ENCODE measurements at regions not wholly inside any gene's neighbourhood (a gene's known extent, or its start where the extent isn't known, plus 50 kb on each side); places are given as distances from the start of the nearest gene placed in this dataset.
"Not testable (repeated sequence)": the region's sequence is repeated elsewhere in the genome, so short reads cannot be mapped to it uniquely, and the experiment has no call there.

GRCh38 chr3:191148131-191148530 is 50.9 kb upstream of the OSTN start:
- no peak for DNase-seq
- H3K27ac Mint-ChIP-seq = no peak overlapping the region
- ATAC-seq (ENCODE audit: low read depth in 2 of 2) = no peak
- peaks cover 0 to 17% (median 7%) of the 10 kb centered on the region in 7 donors for H3K9me3 Mint-ChIP-seq
- no peak overlapping the region for H3K4me3 Mint-ChIP-seq
- H3K27me3 Mint-ChIP-seq = no peaks in the 10 kb centered on the region
- H3K4me1 Mint-ChIP-seq = peaks cover 0 to 9% (median 6%) of the 10 kb centered on the region in 3 donors
- H3K36me3 Mint-ChIP-seq = peaks cover 0 to under 1% of the 10 kb centered on the region in 2 donors

DNA sequence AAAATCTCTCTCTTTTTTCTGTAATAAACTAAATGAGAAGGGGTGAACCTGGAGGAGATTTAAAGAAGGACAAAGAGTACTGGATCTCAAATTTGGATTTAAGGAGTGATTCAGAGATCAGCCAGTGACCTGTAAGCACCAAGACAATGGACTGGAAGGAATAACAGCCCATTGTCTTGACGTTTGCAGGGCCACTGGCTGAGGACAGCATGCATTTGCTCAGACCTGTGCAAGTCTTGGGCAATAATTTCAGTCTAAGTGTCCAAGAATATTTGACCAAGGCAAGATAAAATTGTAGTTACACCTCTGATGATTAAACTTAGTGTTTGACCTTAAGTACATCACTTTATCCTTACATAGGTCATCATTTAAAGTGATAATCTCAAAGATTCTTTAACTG is 55.8 kb upstream of the OSTN start:
- no peaks in the 10 kb centered on the region for H3K36me3 Mint-ChIP-seq
- H3K9me3 Mint-ChIP-seq = peaks cover 0 to 6% (median 0%) of the 10 kb centered on the region in 7 donors
- no peaks in the 10 kb centered on the region for H3K27me3 Mint-ChIP-seq
- DNase-seq (no peak), ATAC-seq (ENCODE audit: low read depth in 2 of 2) (no peak)
- no peak overlapping the region for H3K27ac Mint-ChIP-seq
- no peak overlapping the region for H3K4me3 Mint-ChIP-seq
- peaks cover 12 to 22% (median 17%) of the 10 kb centered on the region in 3 donors for H3K4me1 Mint-ChIP-seq

- no peak overlapping the region for H3K4me3 Mint-ChIP-seq
- no peak for DNase-seq
- ATAC-seq (ENCODE audit: low read depth in 2 of 2) = no peak
These were observed 57.3 kb upstream of the OSTN start for GRCh38 chr3:191141728-191142127.

GRCh38 chr3:191139736-191140135 is 59.3 kb upstream of the OSTN start:
- no peaks in the 10 kb centered on the region for H3K27me3 Mint-ChIP-seq
- H3K27ac Mint-ChIP-seq = no peak overlapping the region
- DNase-seq = no peak
- H3K4me1 Mint-ChIP-seq = peaks cover 19 to 28% (median 21%) of the 10 kb centered on the region in 3 donors
- no peaks in the 10 kb centered on the region for H3K36me3 Mint-ChIP-seq
- H3K4me3 Mint-ChIP-seq = no peak overlapping the region
- ATAC-seq (ENCODE audit: low read depth in 2 of 2) = no peak
- H3K9me3 Mint-ChIP-seq = peaks cover 0 to 2% (median 0%) of the 10 kb centered on the region in 7 donors

More at GRCh38 chr3:191141728-191142127, 57.3 kb upstream of the OSTN start:
- Mint-ChIP-seq H3K27ac (no peak overlapping the region), H3K27me3 (no peaks in the 10 kb centered on the region), H3K9me3 (peaks cover 0 to 6% (median 0%) of the 10 kb centered on the region in 7 donors), H3K4me1 (peaks cover 17 to 29% (median 19%) of the 10 kb centered on the region in 3 donors), H3K36me3 (no peaks in the 10 kb centered on the region)

GRCh38 chr3:191138937-191139336 is 60.1 kb upstream of the OSTN start:
- Mint-ChIP-seq H3K4me1 (peaks cover 19 to 27% (median 21%) of the 10 kb centered on the region in 3 donors), H3K4me3 (no peak overlapping the region), H3K36me3 (no peaks in the 10 kb centered on the region), H3K9me3 (peaks cover 0 to 2% (median 0%) of the 10 kb centered on the region in 7 donors), H3K27me3 (no peaks in the 10 kb centered on the region), H3K27ac (peak overlapping the region in 1 of 6 donors; percentile 7)
- ATAC-seq (ENCODE audit: low read depth in 2 of 2) = peak in 1 of 2 donors; percentile 20
- DNase-seq = no peak

- Mint-ChIP-seq H3K9me3 (peaks cover 0 to 2% (median 0%) of the 10 kb centered on the region in 7 donors), H3K4me3 (no peak overlapping the region), H3K27ac (no peak overlapping the region), H3K27me3 (no peaks in the 10 kb centered on the region), H3K36me3 (no peaks in the 10 kb centered on the region), H3K4me1 (peaks cover 19 to 24% (median 21%) of the 10 kb centered on the region in 3 donors)
- DNase-seq (no peak), ATAC-seq (ENCODE audit: low read depth in 2 of 2) (no peak)
These were observed 61.3 kb upstream of the OSTN start for GRCh38 chr3:191137708-191138107.

- no peaks in the 10 kb centered on the region for H3K27me3 Mint-ChIP-seq
- no peak for DNase-seq
- H3K4me1 Mint-ChIP-seq = peaks cover 19 to 24% (median 21%) of the 10 kb centered on the region in 3 donors
- ATAC-seq (ENCODE audit: low read depth in 2 of 2) = no peak
- peaks cover 0 to 2% (median 0%) of the 10 kb centered on the region in 7 donors for H3K9me3 Mint-ChIP-seq
- no peaks in the 10 kb centered on the region for H3K36me3 Mint-ChIP-seq
- H3K27ac Mint-ChIP-seq = peak overlapping the region in 1 of 6 donors; percentile 4
- H3K4me3 Mint-ChIP-seq = no peak overlapping the region
These were observed 62.7 kb upstream of the OSTN start for GRCh38 chr3:191136347-191136746.

DNA sequence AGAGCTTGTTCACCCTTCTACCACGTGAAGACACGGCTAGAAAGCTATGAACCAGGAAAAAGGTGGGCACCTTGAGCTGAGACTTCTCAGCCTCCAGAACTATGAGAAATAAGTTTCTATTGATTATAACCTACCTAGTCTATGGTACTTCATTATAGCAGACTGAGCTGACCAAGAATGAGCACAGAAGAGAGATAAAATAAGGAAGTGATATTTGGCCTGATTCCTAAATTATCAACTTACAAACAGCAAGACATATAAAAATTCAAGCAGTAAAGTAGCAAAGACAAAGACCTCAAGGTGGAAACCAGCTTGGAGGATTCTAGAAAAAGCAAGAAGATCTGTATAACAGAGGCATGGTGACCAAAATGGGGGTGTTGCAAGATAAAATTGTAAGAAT is 63.9 kb upstream of the OSTN start:
- ATAC-seq (ENCODE audit: low read depth in 2 of 2) (no peak), DNase-seq (no peak)
- no peaks in the 10 kb centered on the region for H3K36me3 Mint-ChIP-seq
- peaks cover 19 to 24% (median 21%) of the 10 kb centered on the region in 3 donors for H3K4me1 Mint-ChIP-seq
- H3K9me3 Mint-ChIP-seq = peaks cover 0 to 2% (median 0%) of the 10 kb centered on the region in 7 donors
- H3K27ac Mint-ChIP-seq = no peak overlapping the region
- peaks cover 0 to 3% (median 0%) of the 10 kb centered on the region in 3 donors for H3K27me3 Mint-ChIP-seq
- no peak overlapping the region for H3K4me3 Mint-ChIP-seq

GRCh38 chr3:191133359-191133758 is 65.7 kb upstream of the OSTN start:
- Mint-ChIP-seq H3K4me1 (peaks cover 8 to 15% (median 11%) of the 10 kb centered on the region in 3 donors), H3K27ac (no peak overlapping the region), H3K4me3 (no peak overlapping the region), H3K27me3 (peaks cover 0 to 6% (median 3%) of the 10 kb centered on the region in 3 donors), H3K9me3 (no peaks in the 10 kb centered on the region), H3K36me3 (peaks cover 0 to 5% of the 10 kb centered on the region in 2 donors)
- ATAC-seq (ENCODE audit: low read depth in 2 of 2) = no peak
- no peak for DNase-seq

- no peak for ATAC-seq (ENCODE audit: low read depth in 2 of 2)
- Mint-ChIP-seq H3K27ac (peak overlapping the region in 1 of 6 donors; percentile 64), H3K27me3 (peaks cover 0 to 10% (median 6%) of the 10 kb centered on the region in 3 donors), H3K9me3 (peaks cover 0 to 3% (median 0%) of the 10 kb centered on the region in 7 donors), H3K4me1 (peaks cover 0 to 6% (median 1%) of the 10 kb centered on the region in 3 donors), H3K4me3 (no peak overlapping the region), H3K36me3 (peaks cover 0 to 5% of the 10 kb centered on the region in 2 donors)
- DNase-seq = no peak
These were observed 67.7 kb upstream of the OSTN start for GRCh38 chr3:191131305-191131704.

GRCh38 chr3:191124891-191125290 is 74.2 kb upstream of the OSTN start:
- DNase-seq; H3K27me3 Mint-ChIP-seq; ATAC-seq (ENCODE audit: low read depth in 2 of 2); H3K27ac Mint-ChIP-seq; H3K4me3 Mint-ChIP-seq; H3K4me1 Mint-ChIP-seq; H3K36me3 Mint-ChIP-seq: not testable (repeated sequence)
- peaks cover 0 to 14% (median 0%) of the 10 kb centered on the region in 7 donors for H3K9me3 Mint-ChIP-seq

DNA sequence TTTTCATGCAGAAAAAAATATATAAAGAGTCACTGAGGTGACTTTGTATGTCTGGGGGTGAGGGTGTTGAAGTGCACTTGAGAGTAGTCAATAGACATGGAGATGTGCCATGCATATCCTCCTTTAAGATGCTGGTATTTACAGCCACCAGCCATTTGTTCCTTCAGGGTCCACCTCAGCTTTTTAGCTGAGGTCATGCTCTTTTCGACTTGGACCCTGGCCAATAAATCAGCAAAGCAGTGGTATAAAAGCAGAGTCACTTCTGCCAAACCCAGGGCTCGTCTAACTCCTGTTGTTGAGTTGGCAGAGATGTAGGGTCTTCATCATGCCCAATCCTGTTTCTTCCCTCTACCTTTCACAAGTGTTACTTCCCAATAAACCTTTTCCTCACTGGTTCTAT is 75.1 kb upstream of the OSTN start:
- Mint-ChIP-seq H3K36me3 (no peaks in the 10 kb centered on the region), H3K9me3 (peaks cover 0 to 14% (median 0%) of the 10 kb centered on the region in 7 donors), H3K27me3 (peaks cover 0 to 9% (median 0%) of the 10 kb centered on the region in 3 donors), H3K4me3 (no peak overlapping the region), H3K27ac (no peak overlapping the region), H3K4me1 (no peaks in the 10 kb centered on the region)
- DNase-seq (no peak), ATAC-seq (ENCODE audit: low read depth in 2 of 2) (no peak)

DNA sequence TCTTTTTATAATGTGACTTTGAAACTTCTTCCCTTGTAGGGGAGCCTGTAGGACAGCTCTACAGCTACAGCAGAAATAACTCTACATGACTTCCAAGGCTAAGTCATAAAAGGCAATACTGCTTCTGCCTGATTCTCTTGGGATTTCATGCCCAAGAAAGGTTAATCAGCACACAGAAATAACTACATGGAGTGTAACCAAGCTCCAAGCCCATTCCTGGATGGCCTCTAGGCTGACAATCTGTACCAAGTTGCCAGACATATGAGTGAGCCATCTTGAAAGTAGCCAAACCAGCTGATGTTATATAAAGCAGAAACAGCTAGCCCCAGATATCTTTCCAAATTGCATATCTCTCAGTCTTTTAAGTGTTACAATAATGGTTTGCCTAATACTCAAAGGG is 75.8 kb upstream of the OSTN start:
- DNase-seq (no peak), ATAC-seq (ENCODE audit: low read depth in 2 of 2) (no peak)
- Mint-ChIP-seq H3K4me3 (no peak overlapping the region), H3K27me3 (peaks cover 0 to 9% (median 0%) of the 10 kb centered on the region in 3 donors), H3K9me3 (peaks cover 0 to 14% (median 0%) of the 10 kb centered on the region in 7 donors), H3K27ac (no peak overlapping the region), H3K36me3 (no peaks in the 10 kb centered on the region), H3K4me1 (no peaks in the 10 kb centered on the region)

DNA sequence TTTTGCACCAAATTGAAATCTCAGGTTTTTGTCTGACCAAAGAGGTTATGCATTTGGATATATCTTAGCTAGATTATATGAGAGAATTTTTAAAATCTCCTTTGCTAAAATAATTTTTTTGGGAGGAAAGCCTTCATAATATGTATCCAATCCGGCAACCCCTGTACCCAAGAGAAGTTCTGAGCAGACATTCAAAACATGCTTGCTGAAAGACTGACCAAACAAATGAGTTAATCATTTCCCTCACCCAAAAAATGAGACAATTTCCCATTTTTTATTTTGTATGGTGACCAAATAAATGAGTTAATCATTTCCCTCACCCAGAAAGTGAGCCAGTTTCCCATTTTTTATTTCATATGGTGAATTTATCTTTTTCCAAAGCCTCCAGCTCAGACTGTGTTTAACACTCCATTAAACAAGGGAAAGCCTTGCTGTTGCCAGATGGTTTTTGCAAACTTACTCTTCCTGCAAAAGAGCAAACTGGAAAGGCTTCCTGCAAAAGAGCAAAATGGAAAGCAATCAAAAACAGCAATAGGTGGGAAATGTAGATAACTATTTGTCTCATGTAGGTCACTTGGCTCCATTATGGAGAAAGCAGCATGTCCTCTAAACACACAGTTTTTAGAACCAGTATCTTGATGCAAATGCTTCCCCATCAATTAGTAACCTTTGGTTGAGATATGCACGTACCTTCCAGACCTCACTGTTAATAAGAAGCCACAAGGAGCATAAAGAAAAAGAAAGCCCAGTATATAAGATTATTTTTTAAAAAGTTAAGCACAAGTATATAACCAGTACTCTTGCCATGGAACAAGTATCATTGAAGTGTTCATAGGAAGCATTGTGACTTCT is 78.4 kb upstream of the OSTN start:
- H3K4me3 Mint-ChIP-seq = no peak overlapping the region
- no peaks in the 10 kb centered on the region for H3K4me1 Mint-ChIP-seq
- ATAC-seq (ENCODE audit: low read depth in 2 of 2) = no peak
- H3K27ac Mint-ChIP-seq = no peak overlapping the region
- peaks cover 0 to 6% (median 0%) of the 10 kb centered on the region in 7 donors for H3K9me3 Mint-ChIP-seq
- no peak for DNase-seq
- no peaks in the 10 kb centered on the region for H3K36me3 Mint-ChIP-seq
- peaks cover 0 to 3% (median 0%) of the 10 kb centered on the region in 3 donors for H3K27me3 Mint-ChIP-seq

Measured in naive B cell (primary cell).